HepG2 (cell line): ENCODE measurements at regions not wholly inside any gene's neighbourhood (a gene's known extent, or its start where the extent isn't known, plus 50 kb on each side); places are given as distances from the start of the nearest gene placed in this dataset.

Source experiments
- MAFK ChIP-seq, 2 experiments: IDR thresholded peaks in 1 of 2; conservative IDR thresholded peaks in 1 of 2; 2 replicates each; pipeline ENCODE4 v1.6.1; 2011; ENCODE audit warnings: improper control_type of control experiment in 2 of 2, low read length in 2 of 2
- SETDB1 ChIP-seq: sonication (generic); formaldehyde crosslinking; IDR thresholded peaks from 2 replicates; pipeline ENCODE4 v1.5.1; 2020; ENCODE audit warnings: missing genetic modification reagents, mild to moderate bottlenecking, borderline replicate concordance
- TF ChIP-seq, protein P1 (sequence below): sonication (generic); formaldehyde crosslinking; IDR thresholded peaks from 2 replicates; pipeline ENCODE4 v1.5.0; 2020; ENCODE audit warnings: mild to moderate bottlenecking, missing genetic modification reagents, borderline replicate concordance
- TF ChIP-seq, protein P2 (sequence below): sonication (generic); formaldehyde crosslinking; IDR thresholded peaks from 2 replicates; pipeline ENCODE4 v1.8.1; 2023; ENCODE audit warnings: mild to moderate bottlenecking, missing genetic modification reagents

DNA sequence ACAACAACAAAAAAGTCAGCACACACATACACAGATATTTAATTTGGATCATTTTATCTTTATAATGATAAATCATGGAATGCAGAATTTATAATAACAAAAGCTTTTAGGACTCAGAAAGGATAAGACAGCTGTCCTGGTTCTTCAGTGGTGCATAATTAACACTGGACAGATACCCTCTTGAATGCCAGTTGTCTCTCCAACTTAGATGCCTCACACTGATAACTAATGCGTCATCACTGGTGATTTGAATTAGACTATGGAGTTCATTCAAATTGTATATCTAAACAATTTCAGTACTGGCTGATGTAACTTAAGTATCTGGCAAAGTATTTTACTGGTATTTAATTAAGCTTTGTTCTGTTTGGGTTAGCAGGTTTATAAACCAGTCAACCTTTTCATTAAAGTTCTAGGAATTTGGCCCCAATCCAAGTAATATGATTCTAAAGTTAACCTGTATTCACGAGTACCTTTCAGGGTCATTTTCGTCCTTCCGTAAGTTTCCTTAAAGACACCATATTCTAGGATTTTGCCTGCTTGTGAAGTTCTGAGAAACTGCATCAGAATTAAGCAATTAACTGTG lies 1199.5 kb upstream of the TMPRSS15 start (continued):
- TF ChIP-seq, protein P1, sequence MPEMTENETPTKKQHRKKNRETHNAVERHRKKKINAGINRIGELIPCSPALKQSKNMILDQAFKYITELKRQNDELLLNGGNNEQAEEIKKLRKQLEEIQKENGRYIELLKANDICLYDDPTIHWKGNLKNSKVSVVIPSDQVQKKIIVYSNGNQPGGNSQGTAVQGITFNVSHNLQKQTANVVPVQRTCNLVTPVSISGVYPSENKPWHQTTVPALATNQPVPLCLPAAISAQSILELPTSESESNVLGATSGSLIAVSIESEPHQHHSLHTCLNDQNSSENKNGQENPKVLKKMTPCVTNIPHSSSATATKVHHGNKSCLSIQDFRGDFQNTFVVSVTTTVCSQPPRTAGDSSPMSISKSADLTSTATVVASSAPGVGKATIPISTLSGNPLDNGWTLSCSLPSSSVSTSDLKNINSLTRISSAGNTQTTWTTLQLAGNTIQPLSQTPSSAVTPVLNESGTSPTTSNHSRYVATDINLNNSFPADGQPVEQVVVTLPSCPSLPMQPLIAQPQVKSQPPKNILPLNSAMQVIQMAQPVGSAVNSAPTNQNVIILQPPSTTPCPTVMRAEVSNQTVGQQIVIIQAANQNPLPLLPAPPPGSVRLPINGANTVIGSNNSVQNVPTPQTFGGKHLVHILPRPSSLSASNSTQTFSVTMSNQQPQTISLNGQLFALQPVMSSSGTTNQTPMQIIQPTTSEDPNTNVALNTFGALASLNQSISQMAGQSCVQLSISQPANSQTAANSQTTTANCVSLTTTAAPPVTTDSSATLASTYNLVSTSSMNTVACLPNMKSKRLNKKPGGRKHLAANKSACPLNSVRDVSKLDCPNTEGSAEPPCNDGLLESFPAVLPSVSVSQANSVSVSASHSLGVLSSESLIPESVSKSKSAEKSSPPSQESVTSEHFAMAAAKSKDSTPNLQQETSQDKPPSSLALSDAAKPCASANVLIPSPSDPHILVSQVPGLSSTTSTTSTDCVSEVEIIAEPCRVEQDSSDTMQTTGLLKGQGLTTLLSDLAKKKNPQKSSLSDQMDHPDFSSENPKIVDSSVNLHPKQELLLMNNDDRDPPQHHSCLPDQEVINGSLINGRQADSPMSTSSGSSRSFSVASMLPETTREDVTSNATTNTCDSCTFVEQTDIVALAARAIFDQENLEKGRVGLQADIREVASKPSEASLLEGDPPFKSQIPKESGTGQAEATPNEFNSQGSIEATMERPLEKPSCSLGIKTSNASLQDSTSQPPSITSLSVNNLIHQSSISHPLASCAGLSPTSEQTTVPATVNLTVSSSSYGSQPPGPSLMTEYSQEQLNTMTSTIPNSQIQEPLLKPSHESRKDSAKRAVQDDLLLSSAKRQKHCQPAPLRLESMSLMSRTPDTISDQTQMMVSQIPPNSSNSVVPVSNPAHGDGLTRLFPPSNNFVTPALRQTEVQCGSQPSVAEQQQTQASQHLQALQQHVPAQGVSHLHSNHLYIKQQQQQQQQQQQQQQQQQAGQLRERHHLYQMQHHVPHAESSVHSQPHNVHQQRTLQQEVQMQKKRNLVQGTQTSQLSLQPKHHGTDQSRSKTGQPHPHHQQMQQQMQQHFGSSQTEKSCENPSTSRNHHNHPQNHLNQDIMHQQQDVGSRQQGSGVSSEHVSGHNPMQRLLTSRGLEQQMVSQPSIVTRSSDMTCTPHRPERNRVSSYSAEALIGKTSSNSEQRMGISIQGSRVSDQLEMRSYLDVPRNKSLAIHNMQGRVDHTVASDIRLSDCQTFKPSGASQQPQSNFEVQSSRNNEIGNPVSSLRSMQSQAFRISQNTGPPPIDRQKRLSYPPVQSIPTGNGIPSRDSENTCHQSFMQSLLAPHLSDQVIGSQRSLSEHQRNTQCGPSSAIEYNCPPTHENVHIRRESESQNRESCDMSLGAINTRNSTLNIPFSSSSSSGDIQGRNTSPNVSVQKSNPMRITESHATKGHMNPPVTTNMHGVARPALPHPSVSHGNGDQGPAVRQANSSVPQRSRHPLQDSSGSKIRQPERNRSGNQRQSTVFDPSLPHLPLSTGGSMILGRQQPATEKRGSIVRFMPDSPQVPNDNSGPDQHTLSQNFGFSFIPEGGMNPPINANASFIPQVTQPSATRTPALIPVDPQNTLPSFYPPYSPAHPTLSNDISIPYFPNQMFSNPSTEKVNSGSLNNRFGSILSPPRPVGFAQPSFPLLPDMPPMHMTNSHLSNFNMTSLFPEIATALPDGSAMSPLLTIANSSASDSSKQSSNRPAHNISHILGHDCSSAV (CRISPR knock-in tag), result no peak
- TF ChIP-seq, protein P2, sequence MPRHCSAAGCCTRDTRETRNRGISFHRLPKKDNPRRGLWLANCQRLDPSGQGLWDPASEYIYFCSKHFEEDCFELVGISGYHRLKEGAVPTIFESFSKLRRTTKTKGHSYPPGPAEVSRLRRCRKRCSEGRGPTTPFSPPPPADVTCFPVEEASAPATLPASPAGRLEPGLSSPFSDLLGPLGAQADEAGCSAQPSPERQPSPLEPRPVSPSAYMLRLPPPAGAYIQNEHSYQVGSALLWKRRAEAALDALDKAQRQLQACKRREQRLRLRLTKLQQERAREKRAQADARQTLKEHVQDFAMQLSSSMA (CRISPR knock-in tag), result no peak
- no peak for TF ChIP-seq MAFK (conservative IDR thresholded peaks at IDR 0.05 in 1 of 2, IDR thresholded peaks at IDR 0.05 in 1 of 2; ENCODE audit: low read length in 2 of 2)
- TF ChIP-seq SETDB1 (CRISPR knock-in tag), result no peak
